Keratinocyte (primary cell): ENCODE measurements at regions not wholly inside any gene's neighbourhood (a gene's known extent, or its start where the extent isn't known, plus 50 kb on each side); places are given as distances from the start of the nearest gene placed in this dataset.

Experiments used
- DNase-seq: peaks from one replicate; pipeline ENCODE4 v3.0.0-alpha.2; 2011; ENCODE audit warnings: low read depth, missing footprints, low spot score
- FAIRE-seq: peaks from 2 replicates; lab custom pipeline; 2011; peaks lifted over from hg19 to GRCh38; lab: Jason Lieb, UNC
- H2AFZ ChIP-seq: 2 replicates; pipeline ENCODE4 v1.6.0; 2012; ENCODE audit warnings: low read length, control low read depth, inconsistent platforms; ENCODE audit not compliant: control insufficient read depth
- H3K27ac ChIP-seq: 2 replicates; pipeline ENCODE4 v1.5.1; 2011; ENCODE audit warnings: low read length; ENCODE audit not compliant: control insufficient read depth, insufficient read depth
- H3K27me3 ChIP-seq: 3 replicates; pipeline ENCODE4 v1.6.0; 2011; ENCODE audit warnings: low read length; ENCODE audit not compliant: control insufficient read depth, insufficient read depth; ENCODE audit errors: extremely low read depth
- H3K36me3 ChIP-seq, 2 experiments: 2 replicates in 1 of 2; 3 replicates in 1 of 2; pipeline ENCODE4 v1.5.1; 2011; ENCODE audit warnings: low read length in 2 of 2, mild to moderate bottlenecking in 1 of 2; ENCODE audit not compliant: control insufficient read depth in 2 of 2, insufficient read depth in 2 of 2; ENCODE audit errors: extremely low read depth in 1 of 2
- H3K4me1 ChIP-seq: 3 replicates; pipeline ENCODE4 v1.5.1; 2011; ENCODE audit warnings: low read length; ENCODE audit not compliant: control insufficient read depth, insufficient read depth; ENCODE audit errors: extremely low read depth
- H3K4me2 ChIP-seq: 3 replicates; pipeline ENCODE4 v1.6.0; 2011; ENCODE audit warnings: low read depth, low read length; ENCODE audit not compliant: control insufficient read depth, insufficient read depth; ENCODE audit errors: extremely low read depth
- H3K4me3 ChIP-seq, 3 experiments: fragments of 200-600 bp in 1 of 3; sonication (generic) in 1 of 3; 2 replicates in 2 of 3; 3 replicates in 1 of 3; pipeline ENCODE4 v1.5.1; 2011 to 2016; ENCODE audit warnings: low read length in 3 of 3, mild to moderate bottlenecking in 3 of 3, control low read depth in 2 of 3, inconsistent platforms in 1 of 3, low read depth in 1 of 3, mixed read lengths in 1 of 3, mixed run types in 1 of 3, moderate library complexity in 1 of 3; ENCODE audit not compliant: control insufficient read depth in 2 of 3, insufficient read depth in 2 of 3; ENCODE audit errors: extremely low read depth in 1 of 3
- H3K79me2 ChIP-seq: 2 replicates; pipeline ENCODE4 v1.6.0; 2012; ENCODE audit warnings: low read length; ENCODE audit not compliant: control insufficient read depth, insufficient read depth
- H3K9ac ChIP-seq: 3 replicates; pipeline ENCODE4 v1.6.0; 2011; ENCODE audit warnings: low read length; ENCODE audit not compliant: control insufficient read depth, insufficient read depth; ENCODE audit errors: extremely low read depth
- H3K9me1 ChIP-seq: 3 replicates; pipeline ENCODE4 v1.6.0; 2011; ENCODE audit warnings: low read length; ENCODE audit not compliant: control insufficient read depth, insufficient read depth; ENCODE audit errors: extremely low read depth
- H3K9me3 ChIP-seq: 2 replicates; pipeline ENCODE4 v1.5.1; 2012; ENCODE audit warnings: low read depth, low read length; ENCODE audit not compliant: control insufficient read depth
- H4K20me1 ChIP-seq: 3 replicates; pipeline ENCODE4 v1.6.0; 2011; ENCODE audit warnings: low read length; ENCODE audit not compliant: control insufficient read depth, insufficient read depth; ENCODE audit errors: extremely low read depth
- EZH2 ChIP-seq: IDR thresholded peaks from one replicate; pipeline ENCODE4 v1.6.1; 2012; ENCODE audit warnings: inconsistent platforms, mild to moderate bottlenecking, low read length, moderate library complexity
- dilution Hi-C: fragments of 300-500 bp; cut with MboI; formaldehyde crosslinking; loops from one replicate; pipeline ENCODE4 v1.7.0; 2020; ENCODE audit warnings: low sequenced_read_pairs; ENCODE audit not compliant: extremely low pct_ligation_motif_present
- TF ChIP-seq, protein P1 (sequence below), 3 experiments: IDR thresholded peaks in 1 of 3; conservative IDR thresholded peaks in 1 of 3; optimal IDR thresholded peaks in 1 of 3; 2 replicates in 2 of 3; 3 replicates in 1 of 3; pipeline versions ENCODE3 to v1.5.1; 2011; ENCODE audit warnings: low read length in 3 of 3, mild to moderate bottlenecking in 3 of 3, moderate library complexity in 2 of 3, control low read depth in 1 of 3, inconsistent platforms in 1 of 3; ENCODE audit not compliant: insufficient read depth in 2 of 3; ENCODE audit errors: extremely low read depth in 1 of 3

- Histone ChIP-seq H3K36me3 (no peaks in the 10 kb centered on the region), H3K4me3 (no peak overlapping the region), H3K27ac (no peak overlapping the region), H2AFZ (no peak overlapping the region), H3K27me3 (no peaks in the 10 kb centered on the region), H3K79me2 (no peaks in the 10 kb centered on the region), H3K4me2 (no peak overlapping the region), H3K9me1 (no peaks in the 10 kb centered on the region), H3K9ac (no peak overlapping the region), H3K9me3 (no peaks in the 10 kb centered on the region), H3K4me1 (no peaks in the 10 kb centered on the region), H4K20me1 (no peaks in the 10 kb centered on the region)
- dilution Hi-C loops = no loop called here
- FAIRE-seq (no peak), DNase-seq (no peak)
- no peak for TF ChIP-seq EZH2
- TF ChIP-seq, protein P1, sequence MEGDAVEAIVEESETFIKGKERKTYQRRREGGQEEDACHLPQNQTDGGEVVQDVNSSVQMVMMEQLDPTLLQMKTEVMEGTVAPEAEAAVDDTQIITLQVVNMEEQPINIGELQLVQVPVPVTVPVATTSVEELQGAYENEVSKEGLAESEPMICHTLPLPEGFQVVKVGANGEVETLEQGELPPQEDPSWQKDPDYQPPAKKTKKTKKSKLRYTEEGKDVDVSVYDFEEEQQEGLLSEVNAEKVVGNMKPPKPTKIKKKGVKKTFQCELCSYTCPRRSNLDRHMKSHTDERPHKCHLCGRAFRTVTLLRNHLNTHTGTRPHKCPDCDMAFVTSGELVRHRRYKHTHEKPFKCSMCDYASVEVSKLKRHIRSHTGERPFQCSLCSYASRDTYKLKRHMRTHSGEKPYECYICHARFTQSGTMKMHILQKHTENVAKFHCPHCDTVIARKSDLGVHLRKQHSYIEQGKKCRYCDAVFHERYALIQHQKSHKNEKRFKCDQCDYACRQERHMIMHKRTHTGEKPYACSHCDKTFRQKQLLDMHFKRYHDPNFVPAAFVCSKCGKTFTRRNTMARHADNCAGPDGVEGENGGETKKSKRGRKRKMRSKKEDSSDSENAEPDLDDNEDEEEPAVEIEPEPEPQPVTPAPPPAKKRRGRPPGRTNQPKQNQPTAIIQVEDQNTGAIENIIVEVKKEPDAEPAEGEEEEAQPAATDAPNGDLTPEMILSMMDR (optimal IDR thresholded peaks at IDR 0.05 in 1 of 3, IDR thresholded peaks at IDR 0.05 in 1 of 3, conservative IDR thresholded peaks at IDR 0.05 in 1 of 3; ENCODE audit: extremely low read depth in 1 of 3, insufficient read depth in 2 of 3, low read length in 3 of 3) = no peak
Measured at GRCh38 chr12:78473136-78473535, 391.4 kb upstream of the SYT1 start.

DNA sequence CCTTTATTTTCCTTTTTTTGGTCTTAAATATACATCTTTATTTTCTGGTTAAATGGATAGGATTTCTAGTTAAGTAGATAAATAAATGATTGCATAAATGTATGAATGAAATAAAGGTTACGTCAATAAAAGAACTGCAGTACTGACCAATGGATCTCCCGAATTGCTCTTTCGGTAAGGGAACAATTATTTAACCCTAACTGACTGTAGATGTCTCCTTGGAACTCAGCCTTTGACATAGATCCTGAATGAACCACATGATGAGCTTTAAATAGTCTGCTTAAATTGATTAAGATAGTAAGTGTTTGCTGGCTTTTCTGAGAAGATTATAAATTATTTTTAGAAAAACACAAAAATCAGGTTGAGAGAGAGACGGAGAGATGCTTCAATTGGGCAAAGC is 391.0 kb upstream of the SYT1 start:
- Histone ChIP-seq H3K4me1 (no peaks in the 10 kb centered on the region), H3K27me3 (no peaks in the 10 kb centered on the region), H3K9me3 (no peaks in the 10 kb centered on the region), H3K27ac (no peak overlapping the region), H3K9me1 (no peaks in the 10 kb centered on the region), H2AFZ (no peak overlapping the region), H3K9ac (no peak overlapping the region), H4K20me1 (no peaks in the 10 kb centered on the region), H3K79me2 (no peaks in the 10 kb centered on the region), H3K4me3 (no peak overlapping the region), H3K4me2 (no peak overlapping the region), H3K36me3 (no peaks in the 10 kb centered on the region)
- no peak for TF ChIP-seq EZH2
- TF ChIP-seq, protein P1 (optimal IDR thresholded peaks at IDR 0.05 in 1 of 3, IDR thresholded peaks at IDR 0.05 in 1 of 3, conservative IDR thresholded peaks at IDR 0.05 in 1 of 3; ENCODE audit: extremely low read depth in 1 of 3, insufficient read depth in 2 of 3, low read length in 3 of 3) = no peak
- DNase-seq (no peak), FAIRE-seq (no peak)
- dilution Hi-C loops = no loop called here
